Breast epithelium (tissue), 4 donors: ENCODE measurements at regions not wholly inside any gene's neighbourhood (a gene's known extent, or its start where the extent isn't known, plus 50 kb on each side); places are given as distances from the start of the nearest gene placed in this dataset.
A peak's percentile ranks its signal among the peaks of the same experiment; 100 is the strongest.

Experiments
- DNase-seq, 2 donors: peaks; one replicate each; pipeline ENCODE4 v3.0.0-alpha.2; 2019; ENCODE audit warnings: low spot score in 2 of 2
- H3K27ac ChIP-seq, 2 donors: fragments of 200-600 bp; sonication (generic) in 1 of 2; one replicate each; pipeline ENCODE4 v1.5.1; 2016 to 2019; ENCODE audit warnings: mild to moderate bottlenecking in 1 of 2
- H3K27me3 ChIP-seq, 2 donors: fragments of 200-600 bp; sonication (generic) in 1 of 2; one replicate each; pipeline versions ENCODE4 v1.5.1 to v1.6.0; 2017 to 2019; ENCODE audit warnings: control low read depth in 1 of 2, mild to moderate bottlenecking in 1 of 2
- H3K36me3 ChIP-seq: fragments of 200-600 bp; one replicate; pipeline ENCODE4 v1.5.1; 2019
- H3K4me1 ChIP-seq, 2 donors: fragments of 200-600 bp; sonication (generic); one replicate each; pipeline ENCODE4 v1.5.1; 2016 to 2019; ENCODE audit warnings: control low read depth in 1 of 2
- H3K4me3 ChIP-seq, 3 donors: fragments of 200-600 bp; sonication (generic); 1 replicate in 2 of 3; 2 replicates in 1 of 3; pipeline ENCODE4 v1.5.1; 2016 to 2019; ENCODE audit warnings: mild to moderate bottlenecking in 3 of 3, moderate library complexity in 2 of 3
- H3K9me3 ChIP-seq, 2 donors: fragments of 200-600 bp; sonication (generic) in 1 of 2; one replicate each; pipeline ENCODE4 v1.5.1; 2016 to 2019; ENCODE audit warnings: control low read depth in 1 of 2
- POLR2A ChIP-seq: fragments of 450-650 bp; IDR thresholded peaks from one replicate; pipeline ENCODE4 v1.6.1; 2016; ENCODE audit warnings: antibody characterized with exemption, mild to moderate bottlenecking, moderate library complexity
- POLR2AphosphoS5 ChIP-seq, 3 donors: sonication (generic); formaldehyde crosslinking; IDR thresholded peaks; one replicate each; pipeline ENCODE4 v1.6.1; 2017; ENCODE audit warnings: antibody characterized with exemption in 3 of 3
- intact Hi-C: fragments of 100-400 bp; cut with DNase I; formaldehyde crosslinking; loops from one replicate; pipeline ENCODE4 v1.15.1; 2023; ENCODE audit warnings: low total_unique reads
- TF ChIP-seq, protein P1 (sequence below), 3 donors: fragments of 450-650 bp; IDR thresholded peaks; one replicate each; pipeline ENCODE4 v1.5.1; 2016 to 2017; ENCODE audit warnings: antibody characterized with exemption in 3 of 3, mild to moderate bottlenecking in 3 of 3, moderate library complexity in 3 of 3

DNA sequence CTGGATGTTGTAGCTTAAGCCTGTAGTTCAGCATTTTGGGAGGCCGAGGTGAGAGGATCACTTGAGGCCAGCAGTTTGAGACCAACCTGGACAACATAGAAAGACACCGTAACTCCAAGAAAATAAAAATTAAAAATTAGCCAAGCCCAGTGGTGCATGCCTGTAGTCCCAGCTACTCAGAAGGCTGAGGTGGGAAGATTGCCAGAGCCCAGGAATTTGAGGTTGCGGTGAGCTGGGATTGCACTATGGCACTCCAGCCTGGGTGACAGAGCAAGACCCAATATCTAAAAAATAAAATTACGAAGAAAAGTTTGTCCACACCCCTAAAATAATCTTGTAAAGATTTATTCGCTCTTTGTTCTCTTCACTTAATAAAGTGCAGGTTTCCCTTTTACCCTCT is 951.0 kb downstream of the TYW1 start:
- TF ChIP-seq, protein P1, sequence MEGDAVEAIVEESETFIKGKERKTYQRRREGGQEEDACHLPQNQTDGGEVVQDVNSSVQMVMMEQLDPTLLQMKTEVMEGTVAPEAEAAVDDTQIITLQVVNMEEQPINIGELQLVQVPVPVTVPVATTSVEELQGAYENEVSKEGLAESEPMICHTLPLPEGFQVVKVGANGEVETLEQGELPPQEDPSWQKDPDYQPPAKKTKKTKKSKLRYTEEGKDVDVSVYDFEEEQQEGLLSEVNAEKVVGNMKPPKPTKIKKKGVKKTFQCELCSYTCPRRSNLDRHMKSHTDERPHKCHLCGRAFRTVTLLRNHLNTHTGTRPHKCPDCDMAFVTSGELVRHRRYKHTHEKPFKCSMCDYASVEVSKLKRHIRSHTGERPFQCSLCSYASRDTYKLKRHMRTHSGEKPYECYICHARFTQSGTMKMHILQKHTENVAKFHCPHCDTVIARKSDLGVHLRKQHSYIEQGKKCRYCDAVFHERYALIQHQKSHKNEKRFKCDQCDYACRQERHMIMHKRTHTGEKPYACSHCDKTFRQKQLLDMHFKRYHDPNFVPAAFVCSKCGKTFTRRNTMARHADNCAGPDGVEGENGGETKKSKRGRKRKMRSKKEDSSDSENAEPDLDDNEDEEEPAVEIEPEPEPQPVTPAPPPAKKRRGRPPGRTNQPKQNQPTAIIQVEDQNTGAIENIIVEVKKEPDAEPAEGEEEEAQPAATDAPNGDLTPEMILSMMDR (IDR thresholded peaks at IDR 0.05), result no peak
- no peak for TF ChIP-seq POLR2AphosphoS5 (IDR thresholded peaks at IDR 0.05)
- no peak for TF ChIP-seq POLR2A
- no peak overlapping the region for H3K27ac ChIP-seq
- H3K9me3 ChIP-seq, result no peaks in the 10 kb centered on the region
- no peaks in the 10 kb centered on the region for H3K36me3 ChIP-seq
- no peaks in the 10 kb centered on the region for H3K27me3 ChIP-seq
- H3K4me3 ChIP-seq, result no peak overlapping the region
- DNase-seq, result peak in 1 of 2 donors; percentile 22
- intact Hi-C loops, result no loop called here
- H3K4me1 ChIP-seq, result no peaks in the 10 kb centered on the region

DNA sequence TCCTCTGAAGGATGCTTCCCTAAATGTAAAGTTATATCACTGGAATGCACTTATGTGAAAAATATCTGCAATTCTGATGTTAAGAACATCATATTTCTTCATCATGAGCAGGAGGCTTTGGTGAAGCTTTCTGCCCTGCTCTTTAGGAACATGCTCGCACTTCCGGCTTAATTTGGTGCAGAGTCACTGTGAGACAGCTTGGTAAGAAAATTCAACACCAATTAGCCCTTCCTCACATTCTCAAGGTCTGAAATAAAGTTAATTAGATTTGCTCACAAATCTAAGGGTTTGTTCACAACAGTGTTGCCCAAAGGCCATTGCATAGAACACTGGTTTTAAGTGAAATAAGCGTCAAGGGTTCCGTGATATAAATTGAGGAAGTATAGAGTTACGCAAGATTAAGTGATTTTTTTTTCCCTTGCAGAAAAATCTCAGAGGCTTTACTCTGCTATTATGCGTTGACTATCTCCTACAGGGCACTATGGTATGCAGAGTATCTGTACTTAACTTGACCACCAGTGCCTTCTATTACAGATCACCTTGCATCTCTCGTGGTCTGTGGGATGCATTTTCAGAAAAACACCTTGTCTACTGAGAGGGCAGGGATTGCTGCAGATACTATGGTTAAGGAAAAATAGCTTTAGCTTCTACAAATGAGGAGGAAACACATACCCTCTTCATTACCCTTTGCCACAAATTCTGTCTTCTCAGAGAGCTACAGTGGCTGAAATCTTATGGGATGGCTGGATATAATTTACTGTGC is 953.9 kb downstream of the TYW1 start:
- Histone ChIP-seq H3K4me3 (no peak overlapping the region), H3K9me3 (no peaks in the 10 kb centered on the region), H3K27me3 (no peaks in the 10 kb centered on the region), H3K36me3 (no peaks in the 10 kb centered on the region), H3K4me1 (no peaks in the 10 kb centered on the region), H3K27ac (no peak overlapping the region)
- intact Hi-C loops, result no loop called here
- TF ChIP-seq POLR2A (no peak), POLR2AphosphoS5 (IDR thresholded peaks at IDR 0.05) (no peak)
- TF ChIP-seq, protein P1 (IDR thresholded peaks at IDR 0.05), result no peak
- DNase-seq, result no peak

GRCh38 chr7:67955061-67955460 is 958.4 kb downstream of the TYW1 start:
- Histone ChIP-seq H3K36me3 (no peaks in the 10 kb centered on the region), H3K4me3 (no peak overlapping the region), H3K4me1 (no peaks in the 10 kb centered on the region), H3K27me3 (no peaks in the 10 kb centered on the region), H3K27ac (no peak overlapping the region), H3K9me3 (no peaks in the 10 kb centered on the region)
- no peak for DNase-seq
- intact Hi-C loops, result no loop called here
- TF ChIP-seq, protein P1 (IDR thresholded peaks at IDR 0.05), result no peak
- TF ChIP-seq POLR2AphosphoS5 (IDR thresholded peaks at IDR 0.05), result no peak
- TF ChIP-seq POLR2A, result no peak

DNA sequence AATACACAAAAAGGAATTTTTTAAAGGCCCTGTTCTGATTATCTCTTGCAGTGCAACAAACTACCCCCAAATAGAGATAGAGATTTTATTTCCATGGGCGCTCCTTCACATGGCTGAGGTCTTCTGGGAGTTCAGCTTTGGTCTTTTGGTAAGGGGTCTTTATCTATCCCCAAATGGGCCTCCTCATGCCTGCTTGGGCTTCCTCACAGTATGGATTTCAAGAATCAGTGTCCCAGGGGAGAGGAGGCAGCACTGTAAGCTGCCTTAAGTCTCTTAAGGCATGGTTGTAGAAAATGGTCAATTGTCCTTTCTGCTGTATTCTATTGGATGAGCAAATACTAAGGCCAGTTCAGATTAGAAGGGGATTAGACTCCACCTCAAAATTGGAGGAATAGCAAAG is 966.2 kb downstream of the TYW1 start:
- H3K27ac ChIP-seq, result no peak overlapping the region
- H3K9me3 ChIP-seq, result no peaks in the 10 kb centered on the region
- DNase-seq, result no peak
- TF ChIP-seq POLR2AphosphoS5 (IDR thresholded peaks at IDR 0.05) (no peak), POLR2A (no peak)
- TF ChIP-seq, protein P1 (IDR thresholded peaks at IDR 0.05), result no peak
- no peaks in the 10 kb centered on the region for H3K36me3 ChIP-seq
- H3K4me3 ChIP-seq, result no peak overlapping the region
- no peaks in the 10 kb centered on the region for H3K27me3 ChIP-seq
- no peaks in the 10 kb centered on the region for H3K4me1 ChIP-seq
- intact Hi-C loops, result loop anchor here (5.0 kb wide), 1 partner anchor 416 kb away; no protein-coding TSS in a partner anchor

- Histone ChIP-seq H3K9me3 (peaks cover 0 to 12% of the 10 kb centered on the region in 2 donors), H3K27ac (no peak overlapping the region), H3K4me1 (no peaks in the 10 kb centered on the region), H3K36me3 (no peaks in the 10 kb centered on the region), H3K4me3 (no peak overlapping the region), H3K27me3 (no peaks in the 10 kb centered on the region)
- intact Hi-C loops, result no loop called here
- DNase-seq, result no peak
- TF ChIP-seq, protein P1 (IDR thresholded peaks at IDR 0.05), result no peak
- TF ChIP-seq POLR2A (no peak), POLR2AphosphoS5 (IDR thresholded peaks at IDR 0.05) (no peak)
Observed at GRCh38 chr7:67976490-67976889, 979.9 kb downstream of the TYW1 start.
